GM19023 (cell line): ENCODE measurements at regions not wholly inside any gene's neighbourhood (a gene's known extent, or its start where the extent isn't known, plus 50 kb on each side); places are given as distances from the start of the nearest gene placed in this dataset.

Experiments used
- ATAC-seq: cut with Tn5 transposase; IDR thresholded peaks from one replicate; pipeline ENCODE4 v1.9.1; 2021; ENCODE audit warnings: mild to moderate bottlenecking, moderate library complexity; ENCODE audit not compliant: unreplicated experiment

DNA sequence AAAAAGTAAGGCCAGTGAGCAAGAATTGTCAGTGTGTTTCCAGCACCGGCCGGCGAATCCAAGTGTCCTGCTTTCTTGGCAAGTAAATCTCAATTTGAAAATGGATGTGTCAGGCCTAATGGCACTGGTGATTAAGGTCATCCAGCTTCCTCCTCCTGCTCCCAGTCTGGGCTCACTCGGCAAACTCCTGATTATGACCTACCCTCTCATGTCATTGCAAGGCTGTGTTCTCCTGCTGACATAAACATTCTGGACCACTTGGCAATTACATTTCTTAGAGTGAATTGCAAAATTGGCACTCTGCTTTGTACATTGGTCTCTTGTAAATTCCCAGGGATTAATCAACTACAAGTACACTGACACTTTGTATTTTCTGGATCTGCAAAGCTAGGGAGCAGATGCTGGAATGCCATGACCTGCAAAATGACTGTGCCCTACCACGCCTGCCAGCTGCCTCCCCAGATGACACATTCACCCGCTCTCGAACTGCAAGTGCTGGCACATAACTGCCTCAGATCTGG lies 473.8 kb downstream of the KIF20B start:
- no peak for ATAC-seq

DNA sequence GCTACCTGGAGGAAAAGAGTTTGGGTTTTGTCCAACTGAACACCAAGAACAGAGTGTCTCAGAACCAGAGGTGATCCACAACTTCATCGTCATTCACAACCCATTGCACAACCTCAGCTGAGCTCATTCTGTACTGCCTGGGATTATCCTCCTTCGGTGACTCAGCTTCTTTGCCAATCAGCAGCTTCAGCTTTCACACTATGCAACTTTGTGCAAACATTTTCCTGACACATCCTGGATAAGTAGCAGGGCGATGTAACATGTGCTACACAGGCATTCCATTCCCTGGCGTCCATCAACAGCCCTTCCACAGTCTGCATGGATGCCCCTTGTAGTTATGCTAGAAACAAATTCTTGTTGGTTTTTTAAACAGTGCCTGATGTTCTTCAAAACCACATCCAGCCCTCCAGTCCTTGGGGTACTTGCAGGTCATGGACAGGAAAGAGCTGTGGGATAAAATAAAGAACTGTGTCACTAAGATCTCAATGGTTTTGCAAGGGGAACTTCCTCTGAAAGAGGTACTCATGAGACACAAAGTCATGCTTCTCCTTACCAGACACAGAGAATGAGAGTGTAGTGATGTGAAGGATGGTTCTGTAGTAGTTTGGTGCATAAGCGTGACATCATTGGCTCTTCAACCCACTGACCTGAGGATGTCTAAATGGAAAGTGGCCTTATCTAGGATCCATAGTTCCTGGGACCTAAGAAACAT lies 478.5 kb downstream of the KIF20B start:
- no peak for ATAC-seq

GRCh38 chr10:90180886-90181691 lies 479.7 kb downstream of the KIF20B start:
- no peak for ATAC-seq

- ATAC-seq = no peak
Observed at GRCh38 chr10:90192825-90193224, 491.4 kb downstream of the KIF20B start.

- ATAC-seq = no peak
Observed at GRCh38 chr10:90193240-90193985, 492.0 kb downstream of the KIF20B start.

DNA sequence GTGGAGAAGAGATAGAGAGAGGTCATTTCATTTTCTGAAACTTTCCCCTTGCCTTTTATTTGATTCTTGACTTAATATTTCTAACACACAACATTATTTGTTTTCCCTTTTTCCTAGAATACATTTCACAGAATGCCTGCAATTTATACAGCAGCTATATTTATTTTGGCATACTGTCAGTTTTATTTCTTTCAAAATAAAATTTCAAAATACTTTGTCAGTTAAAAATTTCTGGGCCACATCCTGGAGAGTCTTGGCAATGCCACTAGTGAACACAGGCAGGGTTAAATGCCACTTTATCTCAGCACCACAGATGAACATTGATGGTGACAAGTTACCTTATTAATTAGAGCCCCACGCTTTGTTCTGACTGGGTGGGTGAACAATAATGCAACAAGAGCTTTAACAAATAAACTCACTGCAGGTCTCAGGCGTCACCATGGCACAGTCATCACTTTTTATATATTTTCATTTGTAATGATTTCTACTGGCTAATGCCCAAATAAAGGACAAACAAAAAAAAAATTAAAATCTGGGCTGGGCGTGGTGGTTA lies 494.0 kb downstream of the KIF20B start:
- ATAC-seq = no peak

DNA sequence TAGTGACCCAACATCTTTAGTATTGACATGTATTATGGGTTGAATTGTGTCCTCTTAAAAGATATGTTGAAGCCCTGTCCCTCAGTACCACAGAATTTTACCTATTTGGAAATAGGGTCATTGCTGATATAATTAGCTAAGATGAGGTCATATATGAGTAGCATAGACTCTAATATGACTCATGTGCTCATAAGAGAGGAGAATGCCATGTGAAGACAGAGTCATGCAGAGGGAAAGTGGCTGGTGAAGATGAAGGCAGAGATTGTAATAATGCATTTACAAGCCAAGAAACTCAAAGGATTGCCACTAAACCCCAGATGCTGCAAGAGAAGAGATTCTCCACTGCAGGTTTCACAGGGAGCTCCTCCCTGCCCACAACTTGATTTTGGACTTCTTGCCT lies 496.4 kb downstream of the KIF20B start:
- ATAC-seq = no peak

DNA sequence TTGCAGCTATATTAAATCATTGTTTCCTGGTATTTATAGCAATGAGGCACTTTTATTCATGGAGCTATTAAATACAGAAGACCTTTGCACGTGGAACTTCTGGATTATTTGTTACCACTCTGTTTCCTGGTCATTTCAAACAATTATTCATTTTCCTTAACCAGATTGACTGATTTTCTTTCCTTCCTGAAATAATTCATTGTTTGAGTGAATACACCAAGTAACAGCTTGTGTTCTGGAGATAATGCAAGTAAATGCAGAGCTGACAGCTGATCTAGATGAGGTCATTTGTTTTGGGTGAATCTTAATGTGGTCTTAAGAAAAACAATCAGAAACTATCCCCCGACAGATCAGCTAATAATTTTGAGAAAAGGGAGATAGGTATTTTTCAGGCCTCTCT lies 497.7 kb downstream of the KIF20B start:
- ATAC-seq = no peak

DNA sequence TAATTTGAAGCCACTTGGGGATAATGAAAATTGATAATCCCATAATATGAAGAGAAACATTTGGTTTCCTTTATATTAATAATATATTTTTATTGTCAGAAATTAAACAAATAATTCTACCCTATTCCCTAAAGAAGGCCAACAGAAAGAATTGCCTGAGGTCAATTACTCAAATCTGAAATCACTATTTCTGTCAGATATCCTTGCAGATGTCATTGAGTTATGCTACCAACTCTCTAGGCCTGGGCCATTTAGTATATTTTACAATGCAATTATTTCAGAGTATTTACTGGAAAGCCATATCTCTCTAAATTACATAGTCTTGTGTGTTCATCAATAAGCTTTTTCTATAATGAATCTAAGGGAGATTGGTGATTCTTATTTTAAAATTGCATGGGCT lies 498.1 kb downstream of the KIF20B start:
- no peak for ATAC-seq

GRCh38 chr10:90204131-90204955 lies 503.0 kb downstream of the KIF20B start:
- no peak for ATAC-seq

DNA sequence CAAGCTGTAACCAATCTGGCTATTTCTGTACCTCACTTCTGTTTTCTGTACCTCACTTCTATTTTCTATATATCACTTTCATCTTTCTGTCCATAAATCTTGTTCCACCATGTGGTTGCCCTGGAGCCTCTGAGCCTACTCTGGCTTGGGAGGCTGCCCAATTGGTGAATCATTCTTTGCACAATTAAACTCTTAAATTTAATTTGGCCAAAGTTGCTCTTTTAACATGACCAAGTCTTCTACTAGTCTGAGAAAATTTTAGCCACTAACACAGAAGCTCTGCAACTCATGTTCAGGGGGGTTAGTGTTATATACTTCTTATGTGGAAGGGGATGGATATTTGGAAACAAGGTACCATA lies 503.5 kb downstream of the KIF20B start:
- ATAC-seq = no peak

DNA sequence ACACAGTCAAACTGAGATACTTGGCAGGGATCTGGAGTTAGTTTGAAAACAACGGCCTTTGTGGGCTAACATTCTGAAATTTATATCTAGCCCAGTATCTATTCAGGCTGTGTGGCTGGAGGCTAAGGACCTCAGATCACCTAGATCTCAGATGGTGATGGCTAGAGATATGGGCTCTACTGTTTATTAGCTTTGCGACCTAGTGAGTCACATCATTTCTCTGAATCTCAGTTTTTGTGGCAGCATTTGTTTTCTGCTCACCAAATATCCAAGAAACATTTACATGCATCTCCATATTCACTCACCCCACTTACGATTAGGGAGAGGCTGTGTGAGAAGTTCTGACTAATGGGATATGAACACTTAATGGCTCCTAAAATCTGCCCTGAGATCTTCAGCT lies 503.9 kb downstream of the KIF20B start:
- ATAC-seq = no peak

GRCh38 chr10:90213346-90213745 lies 512.0 kb downstream of the KIF20B start:
- ATAC-seq = no peak

GRCh38 chr10:90218846-90219245 lies 517.5 kb downstream of the KIF20B start:
- no peak for ATAC-seq

GRCh38 chr10:90222372-90222771 lies 521.0 kb downstream of the KIF20B start:
- no peak for ATAC-seq

DNA sequence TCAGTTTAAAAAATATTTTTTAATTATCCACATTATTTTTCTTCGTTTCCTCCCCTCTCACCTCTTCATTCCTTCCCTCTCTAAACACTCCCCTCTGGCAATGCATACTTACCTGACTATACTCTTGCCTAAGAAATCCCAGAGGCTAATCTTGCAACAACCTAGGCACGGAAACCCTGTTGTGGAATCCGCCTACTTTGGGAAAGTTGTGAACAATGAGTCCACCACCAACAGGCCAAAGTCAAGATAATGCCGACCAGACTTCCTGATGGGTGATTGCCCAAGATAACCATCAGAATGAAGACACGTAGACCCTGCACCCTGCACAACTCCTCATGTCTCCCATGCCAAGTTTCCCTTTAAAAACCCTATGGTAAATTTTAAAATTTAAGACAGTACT lies 521.5 kb downstream of the KIF20B start:
- ATAC-seq = no peak

GRCh38 chr10:90224791-90225566 lies 523.6 kb downstream of the KIF20B start:
- no peak for ATAC-seq

GRCh38 chr10:90226517-90226916 lies 525.1 kb downstream of the KIF20B start:
- ATAC-seq = no peak

DNA sequence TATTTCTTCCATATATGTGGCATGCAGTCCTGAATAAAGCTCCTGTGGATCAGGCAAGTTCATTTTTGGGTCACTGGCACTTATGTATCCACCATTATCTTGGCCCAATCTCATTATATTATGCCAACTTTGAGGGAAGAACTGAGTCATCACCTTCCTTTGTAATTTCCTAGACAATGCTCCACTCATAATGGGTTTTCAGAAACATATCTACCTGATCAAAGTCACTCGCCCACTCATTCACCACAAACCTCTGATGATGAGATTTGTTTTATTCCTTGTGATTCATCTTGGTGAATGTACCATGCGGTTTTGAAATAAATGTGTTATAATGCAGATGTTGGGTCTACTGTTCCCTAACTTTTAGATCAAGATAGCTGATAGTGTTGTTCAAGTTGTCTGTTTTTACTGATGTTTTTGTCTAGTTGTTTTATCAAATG lies 525.8 kb downstream of the KIF20B start:
- ATAC-seq = no peak

DNA sequence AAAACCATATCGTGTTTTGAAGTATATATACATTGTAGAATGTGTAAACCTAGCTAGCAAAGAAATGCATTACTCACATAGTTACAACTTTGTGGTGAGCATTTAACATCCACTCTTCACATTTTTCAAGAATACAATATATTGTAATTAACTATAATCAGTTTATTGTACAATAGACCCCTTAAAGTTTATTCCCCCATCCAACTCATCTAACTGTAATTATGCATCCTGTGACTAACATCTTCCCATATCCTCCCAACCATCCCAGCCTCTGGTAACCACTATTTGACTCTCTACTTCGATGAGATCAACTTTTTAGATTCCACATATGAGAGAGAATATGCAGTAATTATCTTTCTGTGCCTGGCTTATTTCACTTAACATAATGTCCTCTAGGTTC lies 526.4 kb downstream of the KIF20B start:
- ATAC-seq = no peak
